Effector memory CD8-positive, alpha-beta T cell (primary cell): ENCODE measurements at regions not wholly inside any gene's neighbourhood (a gene's known extent, or its start where the extent isn't known, plus 50 kb on each side); places are given as distances from the start of the nearest gene placed in this dataset.
"Not testable (repeated sequence)": the region's sequence is repeated elsewhere in the genome, so short reads cannot be mapped to it uniquely, and the experiment has no call there.

Source experiments
- ATAC-seq: fragments of 150-1000 bp; cut with Tn5 transposase; replicated peaks from 2 replicates; pipeline ENCODE4 v1.10.0; 2021; ENCODE audit warnings: mild to moderate bottlenecking, moderate library complexity
- DNase-seq, 3 experiments: peaks; one replicate each; pipeline ENCODE4 v3.0.0; 2021
- H3K27ac Mint-ChIP-seq, 2 donors: one replicate each; pipeline ENCODE4 v1.8.0; 2022; ENCODE audit warnings: mild to moderate bottlenecking in 2 of 2, mixed read lengths in 2 of 2, moderate library complexity in 2 of 2
- H3K27me3 Mint-ChIP-seq, 2 donors: one replicate each; pipeline ENCODE4 v1.8.0; 2022; ENCODE audit warnings: mixed read lengths in 2 of 2
- H3K36me3 Mint-ChIP-seq: one replicate; pipeline ENCODE4 v1.8.0; 2022; ENCODE audit warnings: mild to moderate bottlenecking, moderate library complexity, mixed read lengths; ENCODE audit not compliant: insufficient read depth
- H3K4me1 Mint-ChIP-seq, 2 donors: one replicate each; pipeline ENCODE4 v1.8.0; 2022; ENCODE audit warnings: low read depth in 2 of 2, mixed read lengths in 2 of 2
- H3K4me3 Mint-ChIP-seq, 2 donors: one replicate each; pipeline ENCODE4 v1.8.0; 2022; ENCODE audit warnings: mild to moderate bottlenecking in 2 of 2, mixed read lengths in 2 of 2, moderate library complexity in 2 of 2
- H3K9me3 Mint-ChIP-seq, 2 donors: one replicate each; pipeline ENCODE4 v1.8.0; 2022; ENCODE audit warnings: mixed read lengths in 2 of 2

GRCh38 chr3:35307296-35307695, 332.0 kb upstream of the ARPP21 start:
- no peak for DNase-seq
- no peak overlapping the region for H3K4me3 Mint-ChIP-seq
- no peaks in the 10 kb centered on the region for H3K4me1 Mint-ChIP-seq
- ATAC-seq = no peak
- H3K36me3 Mint-ChIP-seq = no peaks in the 10 kb centered on the region
- peaks cover 0 to 6% of the 10 kb centered on the region in 2 donors for H3K9me3 Mint-ChIP-seq
- no peaks in the 10 kb centered on the region for H3K27me3 Mint-ChIP-seq
- H3K27ac Mint-ChIP-seq = no peak overlapping the region

GRCh38 chr3:35316841-35317240, 322.5 kb upstream of the ARPP21 start:
- H3K36me3 Mint-ChIP-seq, H3K4me3 Mint-ChIP-seq, H3K9me3 Mint-ChIP-seq, H3K27ac Mint-ChIP-seq, H3K4me1 Mint-ChIP-seq, H3K27me3 Mint-ChIP-seq, ATAC-seq, DNase-seq: not testable (repeated sequence)

- Mint-ChIP-seq H3K27ac (no peak overlapping the region), H3K4me3 (no peak overlapping the region), H3K27me3 (no peaks in the 10 kb centered on the region), H3K36me3 (no peaks in the 10 kb centered on the region), H3K9me3 (peaks cover 2 to 7% of the 10 kb centered on the region in 2 donors), H3K4me1 (no peaks in the 10 kb centered on the region)
- ATAC-seq (no peak), DNase-seq (no peak)
These were observed 318.5 kb upstream of the ARPP21 start for GRCh38 chr3:35320646-35321407.

DNA sequence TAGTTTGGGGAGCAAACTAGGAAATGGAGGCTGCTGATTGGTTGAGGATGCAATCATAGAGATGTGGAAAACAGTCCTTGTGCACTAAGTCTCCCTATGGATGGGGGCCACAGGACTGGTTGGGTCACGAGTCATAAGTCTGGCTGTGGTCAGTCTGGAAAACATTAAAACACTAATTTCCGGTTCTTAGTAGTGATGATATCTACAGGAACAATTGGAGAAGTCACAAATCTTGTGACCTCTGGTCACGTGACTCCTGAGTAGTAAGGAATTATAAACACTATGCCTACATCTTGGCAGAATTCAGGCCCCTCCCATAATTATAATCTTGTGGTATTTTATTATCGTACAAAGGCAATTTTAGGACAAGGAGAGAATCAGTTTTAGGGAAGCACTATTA, 317.3 kb upstream of the ARPP21 start:
- Mint-ChIP-seq H3K9me3 (peaks cover 2 to 7% of the 10 kb centered on the region in 2 donors), H3K4me3 (no peak overlapping the region), H3K36me3 (no peaks in the 10 kb centered on the region), H3K27me3 (no peaks in the 10 kb centered on the region), H3K27ac (no peak overlapping the region), H3K4me1 (no peaks in the 10 kb centered on the region)
- DNase-seq = no peak
- ATAC-seq = no peak

DNA sequence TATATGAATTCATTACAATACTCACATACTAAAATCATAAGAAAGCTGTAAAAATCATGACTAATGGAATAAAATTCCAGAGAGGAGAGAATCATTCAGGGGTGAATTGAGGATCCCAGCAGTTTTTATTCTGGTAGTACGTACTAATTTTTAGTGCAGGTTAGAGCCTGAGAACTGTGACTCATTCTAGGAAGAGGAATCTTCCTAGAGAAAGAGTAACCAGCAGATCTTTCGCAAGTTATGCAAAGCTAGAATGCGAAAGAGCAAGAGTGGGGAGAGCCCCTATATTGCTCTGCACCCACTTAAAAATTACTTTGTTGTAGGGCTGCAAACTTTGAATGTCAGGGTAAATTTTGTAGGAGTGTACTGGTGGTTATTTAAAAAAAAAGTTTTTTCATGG, 303.6 kb upstream of the ARPP21 start:
- DNase-seq (no peak), ATAC-seq (no peak)
- H3K36me3 Mint-ChIP-seq = no peaks in the 10 kb centered on the region
- H3K9me3 Mint-ChIP-seq = peaks cover 2 to 10% of the 10 kb centered on the region in 2 donors
- H3K27ac Mint-ChIP-seq = no peak overlapping the region
- no peak overlapping the region for H3K4me3 Mint-ChIP-seq
- no peaks in the 10 kb centered on the region for H3K27me3 Mint-ChIP-seq
- no peaks in the 10 kb centered on the region for H3K4me1 Mint-ChIP-seq

GRCh38 chr3:35336601-35337000, 302.7 kb upstream of the ARPP21 start:
- H3K9me3 Mint-ChIP-seq = peaks cover 2 to 10% of the 10 kb centered on the region in 2 donors
- H3K27me3 Mint-ChIP-seq = no peaks in the 10 kb centered on the region
- H3K27ac Mint-ChIP-seq = no peak overlapping the region
- H3K36me3 Mint-ChIP-seq = no peaks in the 10 kb centered on the region
- no peaks in the 10 kb centered on the region for H3K4me1 Mint-ChIP-seq
- no peak overlapping the region for H3K4me3 Mint-ChIP-seq
- ATAC-seq (no peak), DNase-seq (no peak)

- Mint-ChIP-seq H3K27ac (no peak overlapping the region), H3K27me3 (no peaks in the 10 kb centered on the region), H3K9me3 (peaks cover under 1 to 17% of the 10 kb centered on the region in 2 donors), H3K4me3 (no peak overlapping the region), H3K36me3 (no peaks in the 10 kb centered on the region), H3K4me1 (no peaks in the 10 kb centered on the region)
- ATAC-seq = no peak
- DNase-seq = no peak
These were observed 301.1 kb upstream of the ARPP21 start for GRCh38 chr3:35338186-35338585.

GRCh38 chr3:35380196-35380595, 259.1 kb upstream of the ARPP21 start:
- no peaks in the 10 kb centered on the region for H3K4me1 Mint-ChIP-seq
- ATAC-seq (no peak), DNase-seq (no peak)
- H3K4me3 Mint-ChIP-seq = no peak overlapping the region
- H3K36me3 Mint-ChIP-seq = no peaks in the 10 kb centered on the region
- H3K27me3 Mint-ChIP-seq = no peaks in the 10 kb centered on the region
- no peak overlapping the region for H3K27ac Mint-ChIP-seq
- H3K9me3 Mint-ChIP-seq = peaks cover 6 to 32% of the 10 kb centered on the region in 2 donors

DNA sequence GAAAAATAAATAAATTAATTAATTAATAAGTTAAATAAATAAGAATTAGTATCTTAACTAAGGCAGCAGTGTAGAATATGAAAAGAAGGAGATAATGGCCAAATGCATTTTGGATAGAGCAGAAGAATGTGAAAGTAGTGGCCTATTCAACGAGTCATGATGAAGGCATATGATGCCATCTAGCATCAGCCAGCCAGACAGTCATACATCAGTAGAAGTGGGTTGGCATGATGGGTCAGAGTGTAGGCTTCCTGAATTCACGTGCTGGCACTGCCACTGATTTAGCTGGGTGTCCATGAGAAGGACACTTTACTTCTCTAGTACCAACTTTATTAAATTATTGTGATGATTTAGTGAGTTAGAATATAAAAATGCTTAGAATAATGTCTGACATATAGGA, 256.1 kb upstream of the ARPP21 start:
- no peaks in the 10 kb centered on the region for H3K36me3 Mint-ChIP-seq
- H3K4me1 Mint-ChIP-seq = no peaks in the 10 kb centered on the region
- no peak overlapping the region for H3K4me3 Mint-ChIP-seq
- peaks cover 8 to 32% of the 10 kb centered on the region in 2 donors for H3K9me3 Mint-ChIP-seq
- H3K27me3 Mint-ChIP-seq = no peaks in the 10 kb centered on the region
- ATAC-seq (no peak), DNase-seq (no peak)
- no peak overlapping the region for H3K27ac Mint-ChIP-seq

DNA sequence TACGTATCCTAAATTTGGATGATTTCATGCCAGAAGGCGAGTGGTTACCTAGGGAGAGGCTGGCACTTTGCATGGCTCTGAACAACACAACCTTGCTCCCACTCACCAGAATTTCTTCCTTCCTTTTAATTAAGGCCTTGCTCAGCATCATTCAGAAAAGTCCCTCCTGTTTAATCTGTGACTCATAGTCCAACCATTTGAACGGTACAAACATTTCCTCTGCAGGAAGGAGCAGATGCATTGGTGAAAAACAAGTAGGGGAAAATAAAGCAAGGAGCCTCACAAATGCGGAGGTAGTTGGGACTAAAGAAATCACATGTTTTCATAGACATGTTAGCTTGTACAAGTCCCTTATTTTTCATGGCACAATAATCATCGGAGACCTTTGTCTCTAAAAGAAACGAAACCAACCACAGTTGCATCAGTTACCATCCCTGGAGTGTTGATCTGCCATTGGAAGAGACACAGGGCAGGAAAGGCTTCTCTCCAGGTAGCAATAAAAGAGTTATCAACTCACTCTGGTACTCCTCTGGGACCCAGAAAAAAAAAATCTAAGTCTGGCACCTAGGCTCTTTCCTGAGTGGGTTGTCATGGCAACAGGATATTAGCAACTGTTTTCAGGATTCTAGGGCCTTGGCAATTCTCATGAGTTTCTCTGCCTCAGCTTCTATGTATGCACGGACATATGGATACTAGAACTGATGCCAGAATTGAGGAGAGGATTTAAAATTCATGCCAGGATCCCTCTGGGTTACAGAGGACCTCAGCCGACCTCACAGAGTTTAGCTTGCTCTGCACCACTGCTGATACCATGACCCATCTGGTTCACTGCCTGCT, 255.4 kb upstream of the ARPP21 start:
- H3K4me1 Mint-ChIP-seq = no peaks in the 10 kb centered on the region
- peaks cover 8 to 31% of the 10 kb centered on the region in 2 donors for H3K9me3 Mint-ChIP-seq
- no peaks in the 10 kb centered on the region for H3K27me3 Mint-ChIP-seq
- DNase-seq (no peak), ATAC-seq (no peak)
- no peaks in the 10 kb centered on the region for H3K36me3 Mint-ChIP-seq
- H3K4me3 Mint-ChIP-seq = no peak overlapping the region
- no peak overlapping the region for H3K27ac Mint-ChIP-seq

GRCh38 chr3:35385271-35385670, 254.1 kb upstream of the ARPP21 start:
- Mint-ChIP-seq H3K4me3 (no peak overlapping the region), H3K4me1 (no peaks in the 10 kb centered on the region), H3K27ac (no peak overlapping the region), H3K27me3 (no peaks in the 10 kb centered on the region), H3K36me3 (no peaks in the 10 kb centered on the region), H3K9me3 (peaks cover 5 to 21% of the 10 kb centered on the region in 2 donors)
- DNase-seq = no peak
- no peak for ATAC-seq

- Mint-ChIP-seq H3K27me3 (no peaks in the 10 kb centered on the region), H3K4me3 (no peak overlapping the region), H3K4me1 (no peaks in the 10 kb centered on the region), H3K36me3 (no peaks in the 10 kb centered on the region), H3K9me3 (peaks cover 4 to 12% of the 10 kb centered on the region in 2 donors), H3K27ac (no peak overlapping the region)
- no peak for DNase-seq
- no peak for ATAC-seq
These were observed 249.4 kb upstream of the ARPP21 start for GRCh38 chr3:35389907-35390306.

GRCh38 chr3:35392187-35392586, 247.1 kb upstream of the ARPP21 start:
- Mint-ChIP-seq H3K4me3 (no peak overlapping the region), H3K4me1 (no peaks in the 10 kb centered on the region), H3K27me3 (no peaks in the 10 kb centered on the region), H3K36me3 (no peaks in the 10 kb centered on the region), H3K27ac (no peak overlapping the region), H3K9me3 (peaks cover 2 to 12% of the 10 kb centered on the region in 2 donors)
- no peak for ATAC-seq
- DNase-seq = no peak
